ENCODE measurements at regions not wholly inside any gene's neighbourhood (a gene's known extent, or its start where the extent isn't known, plus 50 kb on each side); places are given as distances from the start of the nearest gene placed in this dataset.
"Not testable (repeated sequence)": the region's sequence is repeated elsewhere in the genome, so short reads cannot be mapped to it uniquely, and the experiment has no call there.

DNA sequence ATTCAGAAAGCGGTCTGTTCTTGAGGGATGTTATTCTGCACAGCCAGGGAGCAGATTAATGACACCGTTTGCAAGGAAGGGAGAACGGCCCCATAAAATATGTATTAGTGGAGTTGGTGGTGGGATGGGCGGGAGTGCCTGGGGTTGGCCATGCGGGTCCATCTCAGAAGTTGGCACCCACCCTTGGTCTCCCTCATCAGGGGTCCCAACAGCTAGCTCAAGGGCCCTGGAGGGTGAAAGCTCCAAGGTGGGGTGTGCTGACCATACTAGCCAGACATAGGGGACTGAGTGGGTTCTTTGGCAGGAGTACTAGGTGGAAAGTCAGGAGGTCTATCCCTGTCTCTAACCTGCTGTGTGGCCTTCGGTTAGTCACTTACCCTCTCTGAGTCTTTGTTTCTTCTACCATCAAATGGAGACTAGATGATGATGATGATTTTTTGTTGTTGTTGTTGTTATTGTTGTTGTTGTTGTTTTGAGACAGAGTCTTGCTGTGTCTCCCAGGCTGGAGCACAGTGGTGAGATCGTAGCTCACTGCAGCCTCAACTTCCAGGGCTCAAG is 83.2 kb upstream of the BRD7 start:
- no peak for DNase-seq
- intact Hi-C loops (cut with DNase I): no loop called here

DNA sequence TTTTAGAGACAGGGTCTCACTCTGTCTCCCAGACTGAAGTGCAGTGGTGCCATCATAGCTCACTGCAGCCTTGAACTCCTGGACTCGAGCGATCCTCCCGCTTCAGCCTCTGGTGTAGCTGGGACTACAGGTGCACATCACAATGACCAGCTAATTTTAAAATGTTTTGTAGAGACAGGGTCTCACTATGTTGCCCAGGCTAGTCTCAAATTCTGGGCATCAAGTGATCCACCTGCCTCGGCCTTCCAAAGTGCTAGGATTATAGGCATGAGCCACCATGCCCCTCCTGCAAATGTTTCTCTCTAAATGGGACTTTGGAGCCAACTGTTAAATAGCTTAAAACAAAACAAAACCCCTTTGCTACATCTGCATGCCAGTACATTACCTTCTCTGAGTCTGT is 82.2 kb upstream of the BRD7 start:
- DNase-seq: peak in 1 of 10 donors; percentile 25

DNA sequence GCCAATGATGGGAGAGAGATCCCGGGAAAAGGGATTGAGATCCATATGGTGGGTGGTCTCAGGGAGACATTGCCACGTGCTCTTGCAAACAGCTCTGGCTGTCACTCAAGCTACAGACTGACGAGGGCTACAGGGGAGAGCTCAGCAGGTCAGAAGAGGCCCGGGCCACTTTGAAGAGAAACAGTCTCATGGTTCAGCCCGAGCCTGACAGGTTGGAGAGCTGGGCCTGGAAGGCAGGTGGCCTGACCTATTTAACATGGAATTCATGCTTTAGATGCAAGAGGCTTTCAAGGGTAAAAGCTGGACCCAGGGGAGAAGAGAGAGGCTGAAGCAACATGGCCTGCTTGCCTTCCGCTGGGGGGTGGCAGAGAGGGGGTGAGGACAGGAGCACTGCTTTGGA is 81.0 kb upstream of the BRD7 start:
- intact Hi-C loops (cut with DNase I): no loop called here
- DNase-seq: no peak

More for the DNA sequence above, 82.2 kb upstream of the BRD7 start:
- intact Hi-C loops (cut with DNase I): no loop called here

DNA sequence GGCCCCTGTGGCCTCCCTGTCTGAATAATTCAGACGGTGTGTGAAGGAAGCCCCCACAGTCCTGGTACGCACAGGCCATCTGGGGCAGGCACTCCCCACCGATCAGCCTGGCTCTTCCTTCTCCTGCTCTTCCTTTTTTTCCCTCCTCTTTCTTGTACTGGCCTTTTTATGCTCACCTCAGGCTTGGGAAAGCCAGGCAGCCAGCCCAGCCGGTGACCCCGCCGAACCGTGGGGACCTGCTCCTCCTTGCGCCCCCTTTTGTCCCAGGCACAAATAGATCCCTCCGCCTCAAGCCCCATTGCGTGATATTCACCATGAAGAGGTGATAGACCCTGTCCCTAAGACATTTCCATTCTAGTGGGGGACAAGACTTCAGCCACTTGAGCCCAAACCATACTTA is 80.2 kb upstream of the BRD7 start:
- peak in 1 of 10 donors; percentile 56 for DNase-seq
- intact Hi-C loops (cut with DNase I): no loop called here

DNA sequence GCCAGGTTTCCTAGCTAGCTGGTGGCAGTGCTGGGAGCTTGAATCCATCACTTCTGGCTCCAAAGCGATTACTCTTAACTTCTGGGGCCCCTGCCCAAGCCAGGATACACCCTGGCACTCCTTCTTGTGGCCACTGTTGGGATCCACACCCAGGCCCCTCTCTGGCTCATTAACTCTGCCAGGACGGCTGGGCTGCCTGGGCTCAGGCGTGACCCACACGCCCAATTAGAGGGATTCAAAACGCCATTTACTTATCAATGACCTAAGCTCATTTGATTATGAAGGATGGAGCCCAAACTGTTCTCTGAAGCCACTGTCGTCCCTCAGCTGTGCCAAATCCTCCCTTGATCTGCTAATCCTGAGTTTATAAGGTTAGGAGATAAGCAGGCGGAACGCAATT is 79.7 kb upstream of the BRD7 start:
- intact Hi-C loops (cut with DNase I): no loop called here
- DNase-seq: peak in 1 of 10 donors; percentile 48

DNA sequence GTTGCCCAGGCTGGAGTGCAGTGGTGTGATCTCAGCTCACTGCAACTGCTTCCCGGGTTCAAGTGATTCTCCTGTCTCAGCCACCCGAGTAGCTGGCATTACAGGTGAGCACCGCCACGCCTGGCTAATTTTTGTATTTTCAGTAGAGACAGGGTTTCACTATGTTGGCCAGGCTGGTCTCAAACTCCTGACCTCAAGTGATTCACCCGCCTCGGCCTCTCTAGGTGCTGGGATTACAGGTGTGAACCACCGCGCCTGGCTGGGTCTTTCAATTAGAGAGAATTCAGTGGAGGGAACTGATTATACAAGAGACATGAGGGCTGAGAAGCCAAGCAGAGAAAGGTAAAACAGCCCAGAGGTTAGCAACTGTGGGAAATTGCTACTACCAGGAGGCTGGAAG is 78.6 kb upstream of the BRD7 start:
- DNase-seq; intact Hi-C loops (cut with DNase I): not testable (repeated sequence)

DNA sequence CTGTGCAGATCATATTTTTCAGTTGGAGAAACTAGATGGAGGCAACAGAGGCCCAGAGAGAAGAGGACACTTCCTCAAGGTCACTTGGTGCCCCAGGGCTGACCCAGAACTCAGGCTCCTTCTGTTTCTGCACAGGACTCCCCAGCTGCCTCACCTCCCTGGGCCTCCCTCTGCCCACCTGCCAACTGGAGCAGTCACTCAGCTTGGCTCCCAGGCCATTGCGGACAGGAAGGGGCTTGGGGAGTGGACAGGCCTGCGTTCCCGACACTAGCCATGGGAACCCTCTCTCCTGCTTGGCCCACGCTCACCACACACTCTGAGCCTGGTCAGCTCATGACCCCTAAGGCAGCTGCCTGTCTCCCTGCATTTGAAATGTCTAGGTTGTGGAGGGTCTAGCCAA is 78.1 kb upstream of the BRD7 start:
- intact Hi-C loops (cut with DNase I): no loop called here
- no peak for DNase-seq

DNA sequence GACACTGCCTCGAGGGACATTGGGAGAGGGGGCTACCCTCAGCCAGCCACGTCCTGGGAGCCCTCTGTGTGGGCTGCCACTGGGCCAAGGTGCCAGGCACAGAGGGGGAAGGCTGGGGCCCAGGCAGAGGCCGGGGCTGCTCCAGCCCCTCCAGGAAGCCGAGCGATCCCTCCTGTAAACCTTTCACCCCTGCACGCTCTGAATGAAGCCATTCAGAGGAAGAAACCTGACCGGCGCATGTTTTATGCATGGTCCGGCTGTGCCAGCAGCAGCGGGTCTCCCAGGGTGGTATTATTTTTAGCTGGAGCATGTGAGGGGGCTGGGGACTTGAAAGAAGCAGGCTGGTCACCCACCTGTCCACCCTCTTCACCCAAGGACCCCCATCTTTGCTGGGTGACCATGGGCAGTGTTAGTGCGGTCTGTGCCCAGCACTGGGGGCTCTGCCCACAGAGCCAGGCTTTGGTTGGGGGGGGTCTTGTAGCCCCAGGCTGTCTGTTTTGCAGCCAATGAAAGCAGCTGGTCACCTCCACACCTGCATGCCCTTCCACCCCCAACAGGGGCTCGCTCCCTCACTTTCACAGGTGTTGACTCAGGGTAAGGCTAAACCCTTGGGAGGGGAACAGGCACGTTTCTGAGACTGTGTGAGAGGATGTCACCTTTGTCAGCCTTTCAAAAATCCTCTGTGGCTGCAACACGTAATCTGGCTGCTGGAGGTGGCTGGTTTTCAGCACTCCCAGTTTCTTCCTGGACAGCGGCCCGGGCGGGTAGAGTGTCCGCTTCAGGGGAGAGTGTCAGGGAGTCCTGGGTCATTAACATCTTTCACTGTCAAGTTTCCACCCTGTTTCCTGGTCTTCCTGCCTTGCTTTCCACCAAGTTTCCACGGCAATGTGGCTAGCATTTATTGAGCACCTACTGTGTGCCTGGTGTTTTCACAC is 77.1 kb upstream of the BRD7 start:
- DNase-seq: no peak
- intact Hi-C loops (cut with DNase I): no loop called here

DNA sequence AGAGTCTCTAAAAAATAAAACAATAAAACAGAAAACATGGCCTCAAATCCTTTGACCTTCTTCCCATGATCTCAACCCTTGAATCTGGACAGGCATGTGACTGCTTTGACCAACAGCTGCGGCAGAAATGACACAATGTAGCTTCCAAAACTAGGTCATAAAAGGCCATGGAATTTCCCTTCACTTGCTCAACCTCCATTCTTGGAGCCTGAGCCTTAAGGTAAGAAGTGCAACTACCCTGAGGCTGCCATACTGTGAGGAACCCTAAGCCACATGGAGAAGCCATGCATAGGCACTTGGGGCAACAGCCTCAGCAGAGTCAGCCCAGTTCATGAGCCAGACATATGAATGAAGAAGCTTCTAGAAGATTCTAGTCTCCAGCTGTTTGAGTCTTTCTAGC is 75.7 kb upstream of the BRD7 start:
- intact Hi-C loops (cut with DNase I): no loop called here
- no peak for DNase-seq

DNA sequence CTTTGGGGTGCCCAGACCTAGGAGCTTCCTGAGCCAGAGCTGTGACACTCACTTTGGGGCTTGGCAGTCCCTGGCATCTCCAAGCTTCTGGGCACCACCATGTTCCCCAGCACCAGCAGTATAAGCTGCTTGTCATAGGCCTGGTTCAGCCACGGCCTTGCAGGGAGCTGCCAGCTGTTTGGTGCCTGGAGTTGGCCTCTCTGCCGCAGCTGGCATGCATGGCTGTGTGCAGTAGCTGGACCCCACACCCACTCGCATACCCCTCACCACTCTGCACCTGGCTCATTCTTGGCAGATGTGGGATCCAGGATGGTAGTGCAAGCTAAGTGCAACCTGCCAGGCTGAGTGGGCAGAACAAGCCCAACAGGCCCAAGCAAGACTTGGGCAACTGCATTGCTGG is 73.4 kb upstream of the BRD7 start:
- DNase-seq: peak in 1 of 10 donors; percentile 4
- intact Hi-C loops (cut with DNase I): no loop called here

DNA sequence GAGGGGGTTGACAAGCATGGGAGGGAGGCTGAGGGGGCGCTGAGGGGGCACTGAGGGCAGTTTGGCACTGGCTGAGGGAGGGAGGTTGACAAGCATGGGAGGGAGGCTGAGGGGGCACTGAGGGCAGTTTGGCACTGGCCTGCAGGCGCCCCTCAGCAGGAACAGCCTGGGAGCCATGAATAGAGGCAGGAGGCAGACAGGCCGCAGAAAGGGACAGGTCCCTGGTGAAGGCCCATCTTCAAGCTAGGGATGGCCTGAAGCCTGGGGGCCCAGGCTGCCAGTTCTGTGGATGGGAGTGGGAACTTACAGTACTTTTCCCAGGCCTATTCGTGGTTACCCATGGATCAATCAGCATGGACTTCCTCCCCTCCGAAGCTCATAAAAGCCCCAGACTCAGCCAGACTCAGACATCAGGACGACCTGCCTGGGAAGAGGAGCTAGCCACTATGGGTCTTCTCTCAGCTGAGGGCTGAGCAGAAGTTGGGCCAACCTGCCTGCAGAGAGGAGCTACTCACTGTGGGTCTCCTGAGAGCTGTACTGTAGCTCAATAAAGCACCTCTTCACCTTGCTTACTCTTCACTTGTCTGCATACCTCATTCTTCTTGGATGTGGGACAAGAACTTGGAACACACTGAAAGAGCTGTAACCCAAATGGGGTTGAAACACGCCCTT is 72.8 kb upstream of the BRD7 start:
- no peak for DNase-seq
- intact Hi-C loops (cut with DNase I): no loop called here

DNA sequence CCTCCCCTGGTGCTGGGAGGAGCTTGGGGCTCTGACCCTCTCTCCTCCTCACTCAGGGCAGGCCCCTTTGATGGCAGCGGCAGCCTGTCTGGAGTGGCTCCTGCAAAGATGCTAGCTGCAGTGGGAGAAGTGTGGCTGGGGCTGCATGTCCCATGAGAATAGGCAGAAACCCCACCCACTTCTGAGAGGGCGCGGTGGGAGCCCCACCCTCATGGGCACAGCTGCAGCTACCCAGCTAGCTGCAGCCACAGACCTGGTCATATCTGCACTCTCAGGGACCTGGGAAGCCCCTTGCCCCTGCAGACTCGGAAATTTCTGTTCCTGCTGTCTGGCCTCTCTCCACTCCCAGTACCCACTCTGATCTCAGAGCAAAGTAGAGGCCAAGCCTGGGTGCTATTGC is 72.2 kb upstream of the BRD7 start:
- intact Hi-C loops (cut with DNase I): no loop called here
- no peak for DNase-seq

DNA sequence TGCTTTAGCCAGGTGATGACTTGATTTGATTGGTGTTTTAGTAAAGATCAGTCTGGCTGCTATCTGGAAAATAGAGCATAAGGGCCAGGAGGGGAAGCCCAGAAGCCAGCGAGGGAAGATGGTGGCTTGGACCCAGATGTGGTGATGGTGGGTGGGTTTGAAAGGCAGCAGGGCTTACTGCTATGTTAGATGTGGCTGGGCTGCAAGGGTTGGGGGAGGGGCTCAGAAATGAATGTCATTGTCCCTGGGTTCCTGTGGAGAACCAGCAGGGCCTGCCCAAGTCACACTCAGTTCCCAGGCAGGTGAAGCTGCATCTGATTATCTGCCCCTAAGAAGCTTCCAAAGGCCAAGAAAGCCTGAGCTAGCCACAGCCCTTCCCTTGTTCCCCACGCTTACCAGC is 71.7 kb upstream of the BRD7 start:
- DNase-seq: no peak
- intact Hi-C loops (cut with DNase I): no loop called here

DNA sequence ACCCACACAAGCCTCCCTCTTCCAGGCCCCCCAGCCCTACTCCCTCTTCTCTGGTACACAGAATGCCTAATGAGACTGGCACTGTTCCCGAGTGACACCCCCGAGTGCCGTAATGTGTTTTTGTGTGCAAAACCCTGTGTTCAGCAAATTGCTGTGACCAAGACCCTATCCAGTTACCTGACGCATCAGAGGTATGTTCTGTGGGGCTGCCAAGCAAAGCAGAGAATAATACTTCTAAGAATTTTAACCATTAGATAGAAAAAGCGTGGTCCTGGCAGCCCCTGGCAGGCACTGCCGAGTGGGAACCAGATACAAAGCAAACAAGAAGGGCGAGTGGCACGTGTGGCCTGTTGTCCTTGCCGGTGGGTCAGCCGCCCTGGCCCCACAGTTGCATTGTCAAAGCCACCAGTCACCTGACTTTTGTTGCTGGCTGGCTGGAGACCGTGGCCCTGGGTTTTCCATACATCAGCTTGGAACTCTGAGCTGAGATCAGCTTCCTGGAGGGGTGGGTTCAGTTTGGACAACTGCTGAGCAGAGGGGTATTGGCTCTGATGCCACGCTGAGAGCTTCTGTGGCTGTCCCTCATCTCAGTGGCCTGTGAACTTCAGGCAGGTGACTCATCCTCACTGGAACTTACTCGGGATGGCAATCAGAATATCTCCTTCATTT is 69.1 kb upstream of the BRD7 start:
- intact Hi-C loops (cut with DNase I): no loop called here

DNA sequence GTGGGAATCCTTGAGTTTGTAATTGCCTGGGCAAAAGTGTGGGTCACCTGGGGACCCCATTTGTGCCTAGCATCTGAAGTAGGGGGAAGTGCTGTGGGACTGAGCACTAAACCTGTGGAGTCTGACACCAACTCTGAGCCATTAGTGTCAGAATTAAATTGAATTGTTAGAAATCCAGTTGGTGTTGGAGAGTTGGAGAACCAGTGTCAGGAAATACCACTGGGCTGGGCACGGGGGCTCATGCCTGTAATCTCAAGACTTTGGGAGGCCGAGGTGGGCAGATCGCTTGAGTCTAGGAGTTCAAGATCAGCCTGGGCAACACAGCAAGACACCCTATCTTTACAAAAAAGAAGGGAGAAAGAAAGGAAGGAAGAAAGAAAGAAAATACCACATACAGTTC is 67.5 kb upstream of the BRD7 start:
- intact Hi-C loops (cut with DNase I): no loop called here
- DNase-seq: no peak

More for the DNA sequence above, 69.1 kb upstream of the BRD7 start:
- DNase-seq: no peak

DNA sequence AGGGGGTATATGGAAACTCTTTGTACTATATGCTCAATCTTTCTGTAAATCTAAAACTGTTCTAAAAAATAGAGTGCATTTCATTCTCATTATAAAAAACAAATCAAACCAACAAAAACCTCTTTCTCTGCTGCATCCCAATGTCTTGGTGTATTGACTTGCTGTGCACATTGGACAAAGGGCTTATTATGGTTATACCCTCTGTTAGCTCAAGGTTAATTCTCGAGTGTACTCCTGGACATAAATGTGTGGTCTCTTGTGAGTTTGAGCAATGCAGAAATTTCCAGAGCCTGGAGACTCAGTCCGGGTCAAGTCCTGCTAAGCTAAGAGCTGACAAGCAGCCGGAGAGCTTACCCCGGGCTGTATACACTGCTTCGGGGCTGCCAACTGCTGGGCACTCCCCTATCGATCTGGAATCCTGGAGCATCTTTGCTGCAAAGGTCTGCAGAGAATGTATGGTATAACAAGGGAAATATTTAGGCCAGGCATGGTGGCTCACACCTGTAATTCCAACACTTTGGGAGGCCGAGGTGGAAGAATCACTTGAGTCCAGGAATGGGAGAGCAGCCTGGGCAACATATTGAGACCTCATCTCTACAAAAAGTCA is 66.2 kb upstream of the BRD7 start:
- no peak for DNase-seq
- intact Hi-C loops (cut with DNase I): no loop called here

DNA sequence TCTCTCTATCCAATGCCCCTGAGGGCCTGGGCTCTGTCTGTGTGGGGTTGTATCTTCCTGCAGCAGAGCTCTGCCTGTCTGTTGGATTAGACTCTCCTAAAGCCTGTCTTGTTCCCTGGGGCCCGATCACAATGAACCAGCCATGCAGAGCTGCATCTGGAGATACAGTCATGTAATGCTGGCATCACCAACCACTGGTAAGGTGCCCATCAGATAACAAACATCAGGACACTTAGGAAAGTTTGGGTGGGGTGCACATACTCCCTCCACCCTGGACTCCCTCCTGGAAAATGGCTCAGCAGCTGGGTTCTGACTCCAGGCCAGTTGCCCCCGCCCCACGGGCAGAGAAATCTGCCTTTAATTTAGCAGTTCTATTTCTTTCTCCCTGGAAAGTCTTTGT is 61.3 kb upstream of the BRD7 start:
- intact Hi-C loops (cut with DNase I): no loop called here

DNA sequence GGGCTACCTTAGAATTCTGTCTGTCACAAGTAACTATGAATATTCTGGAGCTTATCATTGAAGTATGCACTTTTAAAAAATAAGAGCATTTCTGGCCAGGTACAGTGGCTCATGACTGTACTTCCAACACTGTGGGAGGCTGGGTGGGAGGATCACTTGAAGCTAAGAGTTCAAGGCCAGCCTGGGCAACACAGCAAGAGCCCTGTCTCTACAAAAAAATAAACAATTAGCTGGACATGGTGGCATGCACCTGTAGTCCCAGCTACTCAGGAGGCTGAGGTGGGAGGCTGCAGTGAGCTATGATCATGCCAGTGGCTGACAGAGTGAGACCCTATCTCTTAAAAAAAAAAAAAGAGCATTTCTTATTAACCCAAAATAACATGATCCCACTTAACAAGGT is 60.0 kb upstream of the BRD7 start:
- intact Hi-C loops (cut with DNase I): no loop called here
- DNase-seq: no peak

More for the DNA sequence above, 61.3 kb upstream of the BRD7 start:
- DNase-seq: no peak

DNA sequence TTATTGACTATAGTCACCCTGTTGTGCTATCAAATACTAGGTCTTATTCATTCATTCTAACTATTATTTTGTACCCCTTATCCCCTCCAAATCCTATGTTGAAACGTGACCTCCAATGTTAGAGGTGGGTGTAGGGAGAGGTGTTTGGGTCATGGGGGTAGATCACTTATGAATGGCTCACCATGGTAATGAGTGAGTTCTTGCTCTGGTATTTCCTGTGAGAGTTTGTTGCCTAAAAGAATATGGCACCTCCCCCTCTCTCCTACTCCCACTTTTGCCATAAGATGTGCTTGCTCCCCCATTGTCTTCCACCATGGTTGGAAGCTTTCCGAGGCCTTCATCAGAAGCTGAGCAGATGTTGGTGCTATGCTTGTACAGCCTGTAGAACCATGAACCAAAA is 59.3 kb upstream of the BRD7 start:
- intact Hi-C loops (cut with DNase I): no loop called here
- no peak for DNase-seq

DNA sequence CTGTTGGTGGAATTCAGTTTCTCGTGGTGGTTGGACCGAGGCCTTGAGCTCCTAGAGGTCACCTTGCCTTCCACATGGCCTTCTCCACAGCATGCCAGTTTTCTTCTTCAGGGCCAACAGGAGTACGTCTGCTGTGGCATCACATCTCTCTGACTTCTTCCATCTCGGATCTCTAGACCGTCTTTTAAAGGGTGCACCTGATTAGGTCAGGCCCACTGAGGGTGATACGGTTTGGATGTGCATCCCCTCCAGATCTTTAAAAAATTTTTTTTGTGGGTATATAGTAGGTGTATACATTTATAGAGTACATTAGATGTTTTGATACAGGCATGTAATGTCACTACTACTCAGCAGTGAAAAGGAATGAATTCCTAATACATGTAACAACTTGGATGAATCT is 58.3 kb upstream of the BRD7 start:
- DNase-seq: no peak
- intact Hi-C loops (cut with DNase I): no loop called here

DNA sequence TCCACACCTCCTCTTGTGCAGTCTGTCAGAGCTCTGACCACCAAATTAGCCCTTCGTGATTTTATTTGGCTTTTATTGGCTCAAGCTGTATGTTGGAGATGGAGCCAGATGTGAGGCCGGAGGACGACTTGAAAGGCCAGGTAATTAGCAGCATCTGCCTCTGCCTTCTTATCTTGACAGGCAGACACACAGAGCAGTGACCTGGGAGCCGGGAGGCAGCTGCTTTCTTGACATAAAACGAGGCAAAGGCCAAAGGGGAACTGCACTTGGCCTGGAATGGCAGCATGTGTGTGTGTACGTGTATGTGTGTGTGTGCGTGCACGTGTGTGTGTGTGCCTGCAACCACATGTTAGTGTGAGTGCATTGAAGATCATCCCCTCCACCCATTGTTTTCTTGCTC is 56.9 kb upstream of the BRD7 start:
- intact Hi-C loops (cut with DNase I): no loop called here
- no peak for DNase-seq
